ENCODE measurements at regions not wholly inside any gene's neighbourhood (a gene's known extent, or its start where the extent isn't known, plus 50 kb on each side); places are given as distances from the start of the nearest gene placed in this dataset.

DNA sequence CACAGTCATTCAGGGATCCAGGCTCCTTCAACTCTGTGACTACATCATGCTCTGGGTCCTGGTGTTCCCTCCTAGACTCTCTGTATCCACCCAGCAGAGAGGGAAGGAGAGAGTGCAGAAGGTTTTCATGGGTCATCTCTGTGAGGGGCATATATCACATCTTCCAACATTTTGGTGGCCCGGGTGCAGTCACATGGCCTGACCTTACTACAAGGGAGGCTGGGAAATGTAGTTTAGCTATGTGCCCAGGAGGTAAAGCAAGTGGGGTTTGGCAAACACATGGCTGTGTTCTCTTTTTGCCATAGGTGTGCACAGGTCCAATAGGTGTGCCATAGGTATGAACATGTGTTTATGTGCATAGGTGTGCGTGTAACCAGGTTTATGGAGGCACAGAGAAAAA lies 222.2 kb upstream of the EEF2KMT start:
- Mint-ChIP-seq H3K27me3 (ENCODE audit: low read depth) (no peaks in the 10 kb centered on the region), H3K9me3 (ENCODE audit: low read depth) (peaks cover 17% of the 10 kb centered on the region), H3K4me3 (ENCODE audit: unreplicated experiment) (no peak overlapping the region), H3K36me3 (ENCODE audit: low read depth) (no peaks in the 10 kb centered on the region), H3K27ac (ENCODE audit: unreplicated experiment) (no peak overlapping the region), H3K4me1 (ENCODE audit: low read depth) (no peaks in the 10 kb centered on the region)
- no peak for DNase-seq (ENCODE audit: low spot score)
- TF ChIP-seq, protein P1, sequence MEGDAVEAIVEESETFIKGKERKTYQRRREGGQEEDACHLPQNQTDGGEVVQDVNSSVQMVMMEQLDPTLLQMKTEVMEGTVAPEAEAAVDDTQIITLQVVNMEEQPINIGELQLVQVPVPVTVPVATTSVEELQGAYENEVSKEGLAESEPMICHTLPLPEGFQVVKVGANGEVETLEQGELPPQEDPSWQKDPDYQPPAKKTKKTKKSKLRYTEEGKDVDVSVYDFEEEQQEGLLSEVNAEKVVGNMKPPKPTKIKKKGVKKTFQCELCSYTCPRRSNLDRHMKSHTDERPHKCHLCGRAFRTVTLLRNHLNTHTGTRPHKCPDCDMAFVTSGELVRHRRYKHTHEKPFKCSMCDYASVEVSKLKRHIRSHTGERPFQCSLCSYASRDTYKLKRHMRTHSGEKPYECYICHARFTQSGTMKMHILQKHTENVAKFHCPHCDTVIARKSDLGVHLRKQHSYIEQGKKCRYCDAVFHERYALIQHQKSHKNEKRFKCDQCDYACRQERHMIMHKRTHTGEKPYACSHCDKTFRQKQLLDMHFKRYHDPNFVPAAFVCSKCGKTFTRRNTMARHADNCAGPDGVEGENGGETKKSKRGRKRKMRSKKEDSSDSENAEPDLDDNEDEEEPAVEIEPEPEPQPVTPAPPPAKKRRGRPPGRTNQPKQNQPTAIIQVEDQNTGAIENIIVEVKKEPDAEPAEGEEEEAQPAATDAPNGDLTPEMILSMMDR (IDR thresholded peaks at IDR 0.05), result no peak

DNA sequence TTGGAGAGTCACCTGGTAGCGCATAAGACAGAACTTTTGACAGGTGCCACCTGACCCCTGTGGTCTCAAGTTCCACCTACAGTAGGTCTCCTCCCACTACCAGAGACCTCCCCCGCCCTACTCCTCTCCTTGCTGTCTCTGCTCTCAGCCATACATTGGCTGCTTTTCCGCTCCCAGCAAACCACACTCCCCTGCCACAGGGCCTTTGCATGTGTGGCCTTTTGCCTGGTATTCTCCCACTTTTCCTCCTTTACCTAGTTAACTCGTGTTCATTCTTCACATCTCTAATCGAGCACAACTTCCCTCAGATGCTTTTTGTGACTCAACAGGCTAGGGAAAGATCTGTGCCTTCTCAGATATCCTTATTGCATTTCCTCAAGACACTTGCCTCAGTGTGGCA lies 218.3 kb upstream of the EEF2KMT start:
- Mint-ChIP-seq H3K36me3 (ENCODE audit: low read depth) (no peaks in the 10 kb centered on the region), H3K27ac (ENCODE audit: unreplicated experiment) (no peak overlapping the region), H3K9me3 (ENCODE audit: low read depth) (peaks cover 21% of the 10 kb centered on the region), H3K27me3 (ENCODE audit: low read depth) (no peaks in the 10 kb centered on the region), H3K4me3 (ENCODE audit: unreplicated experiment) (no peak overlapping the region), H3K4me1 (ENCODE audit: low read depth) (no peaks in the 10 kb centered on the region)
- DNase-seq (ENCODE audit: low spot score), result no peak
- TF ChIP-seq, protein P1 (IDR thresholded peaks at IDR 0.05), result no peak

DNA sequence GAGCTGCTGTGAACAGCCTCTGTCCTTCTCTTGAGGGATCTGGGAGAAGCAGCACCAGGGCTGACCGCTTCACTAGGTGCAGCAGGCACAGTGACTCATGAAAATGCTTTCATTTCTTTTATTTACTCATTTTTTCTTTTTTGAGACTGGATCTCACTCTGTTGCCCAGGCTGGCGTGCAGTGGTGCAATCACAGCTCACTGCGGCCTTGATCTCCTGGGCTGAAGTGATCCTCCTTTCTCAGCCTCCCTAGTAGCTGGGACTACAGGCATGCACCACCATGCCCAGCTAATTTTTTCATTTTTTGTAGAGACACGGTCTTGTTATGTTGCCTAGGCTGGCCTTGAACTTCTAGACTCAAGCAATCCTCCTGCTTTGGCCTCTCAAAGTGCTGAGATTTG lies 216.8 kb upstream of the EEF2KMT start:
- no peak for DNase-seq (ENCODE audit: low spot score)
- Mint-ChIP-seq H3K27ac (ENCODE audit: unreplicated experiment) (no peak overlapping the region), H3K36me3 (ENCODE audit: low read depth) (no peaks in the 10 kb centered on the region), H3K4me3 (ENCODE audit: unreplicated experiment) (no peak overlapping the region), H3K9me3 (ENCODE audit: low read depth) (peaks cover 15% of the 10 kb centered on the region), H3K4me1 (ENCODE audit: low read depth) (no peaks in the 10 kb centered on the region), H3K27me3 (ENCODE audit: low read depth) (no peaks in the 10 kb centered on the region)
- TF ChIP-seq, protein P1 (IDR thresholded peaks at IDR 0.05), result no peak

DNA sequence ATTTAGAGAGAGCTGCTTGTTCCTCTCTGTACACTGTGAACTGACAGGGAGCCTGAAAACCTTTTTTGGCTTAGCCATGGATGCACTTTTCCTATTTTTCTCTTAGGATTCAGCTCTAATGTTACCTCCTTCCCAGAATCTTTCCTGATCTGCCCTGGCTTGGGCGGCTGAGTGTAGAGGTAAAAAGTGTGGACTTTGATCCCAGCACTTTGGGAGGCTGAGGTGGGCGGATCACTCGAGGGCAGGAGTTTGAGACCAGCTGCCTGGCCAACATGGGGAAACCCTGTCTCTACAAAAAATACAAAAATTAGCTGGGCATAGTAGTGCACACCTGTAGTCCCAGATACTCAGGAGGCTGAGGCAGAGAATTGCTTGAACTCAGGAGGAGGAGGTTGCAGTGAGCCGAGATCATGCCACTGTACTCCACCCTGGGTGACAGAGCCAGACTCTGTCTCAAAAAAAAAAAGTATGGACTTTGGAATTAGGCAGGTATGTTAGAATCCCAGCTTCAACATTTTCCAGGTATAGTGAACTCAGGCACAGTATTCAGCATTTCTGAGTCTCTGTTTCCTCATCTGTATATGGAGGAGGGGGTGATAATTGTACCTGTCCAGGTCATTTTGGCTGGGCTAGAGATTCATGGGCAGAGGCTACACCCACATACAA lies 212.5 kb upstream of the EEF2KMT start:
- H3K27me3 Mint-ChIP-seq (ENCODE audit: low read depth), result no peaks in the 10 kb centered on the region
- no peaks in the 10 kb centered on the region for H3K4me1 Mint-ChIP-seq (ENCODE audit: low read depth)
- H3K9me3 Mint-ChIP-seq (ENCODE audit: low read depth), result peaks cover 33% of the 10 kb centered on the region
- no peaks in the 10 kb centered on the region for H3K36me3 Mint-ChIP-seq (ENCODE audit: low read depth)
- no peak overlapping the region for H3K4me3 Mint-ChIP-seq (ENCODE audit: unreplicated experiment)
- TF ChIP-seq, protein P1 (IDR thresholded peaks at IDR 0.05), result no peak
- H3K27ac Mint-ChIP-seq (ENCODE audit: unreplicated experiment), result no peak overlapping the region
- no peak for DNase-seq (ENCODE audit: low spot score)

DNA sequence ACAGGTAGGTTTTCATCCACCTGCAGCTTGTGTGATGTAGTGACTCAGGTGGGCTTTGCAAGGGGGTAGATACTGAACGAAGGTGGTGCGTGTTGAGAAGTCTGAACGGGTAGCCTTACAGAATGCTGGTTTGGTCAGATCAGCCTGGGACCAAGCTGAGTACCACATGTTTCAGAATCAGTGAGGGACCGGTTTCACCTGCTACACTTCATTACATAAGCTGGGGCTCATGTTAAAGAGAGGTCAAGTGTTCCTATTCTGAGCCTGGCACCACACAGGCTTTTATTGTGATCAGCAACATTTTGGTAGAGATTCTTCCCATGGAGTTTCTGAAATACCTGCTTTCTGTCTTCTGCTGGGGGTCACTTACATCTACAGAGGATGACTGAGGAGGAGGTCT lies 207.4 kb upstream of the EEF2KMT start:
- no peak overlapping the region for H3K27ac Mint-ChIP-seq (ENCODE audit: unreplicated experiment)
- H3K27me3 Mint-ChIP-seq (ENCODE audit: low read depth), result no peaks in the 10 kb centered on the region
- H3K4me3 Mint-ChIP-seq (ENCODE audit: unreplicated experiment), result no peak overlapping the region
- no peaks in the 10 kb centered on the region for H3K4me1 Mint-ChIP-seq (ENCODE audit: low read depth)
- TF ChIP-seq, protein P1 (IDR thresholded peaks at IDR 0.05), result no peak
- H3K36me3 Mint-ChIP-seq (ENCODE audit: low read depth), result no peaks in the 10 kb centered on the region
- DNase-seq (ENCODE audit: low spot score), result no peak
- peaks cover 49% of the 10 kb centered on the region for H3K9me3 Mint-ChIP-seq (ENCODE audit: low read depth)

Measured in chondrocyte (in vitro differentiated cells).